CD4-positive, alpha-beta T cell treated with Interleukin-2 at 100 ng/mL for 4 hours (primary cell): ENCODE measurements at regions not wholly inside any gene's neighbourhood (a gene's known extent, or its start where the extent isn't known, plus 50 kb on each side); places are given as distances from the start of the nearest gene placed in this dataset.
A peak's percentile ranks its signal among the peaks of the same experiment; 100 is the strongest.
"Not testable (repeated sequence)": the region's sequence is repeated elsewhere in the genome, so short reads cannot be mapped to it uniquely, and the experiment has no call there.

ENCODE experiments used
- DNase-seq: peaks from one replicate; pipeline ENCODE4 v3.0.0-alpha.2; 2020; ENCODE audit warnings: low spot score

DNA sequence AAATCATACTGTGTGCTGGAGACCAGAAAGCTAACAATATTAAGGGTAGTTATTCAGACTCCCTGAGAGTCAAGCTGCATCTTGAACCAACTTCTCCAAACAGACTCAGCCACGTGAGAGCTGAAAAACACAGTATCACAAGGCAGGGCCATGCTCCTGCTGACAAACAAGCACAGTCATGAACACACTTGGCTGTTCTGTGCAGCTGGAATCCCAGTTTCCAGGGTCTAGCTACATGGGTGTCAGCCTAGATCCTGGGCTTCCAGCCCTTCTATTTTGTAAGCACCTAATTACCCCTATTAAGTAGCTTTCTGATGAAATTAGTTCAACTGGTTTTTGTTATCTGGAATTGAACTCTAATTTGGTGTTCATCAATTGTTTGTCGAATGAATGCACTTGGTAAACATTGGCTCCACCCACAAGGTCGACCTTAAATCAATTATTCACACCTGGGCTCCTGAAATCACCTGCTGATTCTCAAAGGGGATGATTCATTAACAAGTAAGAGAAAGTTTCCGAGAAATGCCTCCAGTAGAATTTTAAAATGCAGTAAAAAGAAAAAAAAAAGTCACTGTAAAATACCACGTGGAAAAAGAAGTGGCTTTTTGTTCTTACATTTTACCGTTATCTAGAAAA is 179.3 kb downstream of the ZC3H11B start:
- DNase-seq, result no peak

DNA sequence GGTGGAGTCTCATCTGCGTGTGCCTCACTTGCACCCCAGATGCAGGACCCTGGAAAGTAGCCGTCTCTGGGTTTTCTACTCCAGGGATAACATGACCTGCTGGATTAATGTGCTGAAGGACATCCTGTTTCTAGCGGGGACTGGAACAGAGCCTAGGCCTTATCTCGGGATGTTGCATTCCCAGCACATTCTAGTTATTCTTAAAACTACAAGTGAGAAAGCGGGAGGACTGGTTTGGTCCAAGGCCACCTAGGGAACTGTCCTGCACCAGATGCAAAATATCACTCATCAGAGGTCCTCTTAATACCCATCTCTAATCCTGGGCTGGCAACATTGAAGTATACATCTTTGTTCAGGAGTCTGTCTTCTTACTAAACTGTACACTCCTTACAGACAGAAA is 179.9 kb downstream of the ZC3H11B start:
- DNase-seq, result no peak

DNA sequence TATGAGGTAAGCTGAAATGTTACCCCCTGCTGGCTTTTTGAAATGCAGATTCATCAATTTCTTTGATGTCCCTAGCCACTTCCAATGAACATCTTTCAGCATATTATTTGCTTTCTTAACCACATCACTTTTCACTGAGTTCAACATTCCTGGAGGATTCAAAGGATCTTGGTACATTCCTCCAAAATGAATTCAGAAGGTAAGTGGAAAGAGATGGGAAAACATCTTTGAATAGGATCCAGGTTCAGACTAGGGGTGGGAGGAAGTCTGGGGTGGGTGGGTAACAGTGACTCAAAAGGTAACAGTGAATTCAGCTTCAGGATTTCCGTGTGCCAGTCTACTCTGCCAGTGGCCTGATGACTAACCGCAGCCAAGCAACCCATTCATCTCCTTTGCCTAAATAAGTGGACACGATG is 180.7 kb downstream of the ZC3H11B start:
- no peak for DNase-seq

DNA sequence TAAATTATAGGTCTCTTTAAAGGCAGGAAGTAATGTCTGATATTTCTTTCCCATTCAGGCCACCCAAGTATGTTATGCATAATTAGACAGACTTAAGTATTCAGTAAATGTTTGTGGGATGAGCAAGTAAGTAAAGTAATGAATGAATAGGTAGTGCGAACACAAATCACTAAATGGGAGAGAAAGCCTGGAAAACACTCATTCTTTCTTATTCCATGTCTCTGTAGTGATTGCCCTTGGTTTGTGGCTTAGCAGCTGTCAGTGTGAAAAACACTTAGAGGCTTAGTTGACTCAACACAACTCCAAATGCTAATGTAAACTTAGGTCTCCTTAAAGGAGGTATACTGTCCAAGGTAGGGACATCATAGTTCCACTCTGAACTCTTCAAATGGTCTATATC is 182.5 kb downstream of the ZC3H11B start:
- no peak for DNase-seq

DNA sequence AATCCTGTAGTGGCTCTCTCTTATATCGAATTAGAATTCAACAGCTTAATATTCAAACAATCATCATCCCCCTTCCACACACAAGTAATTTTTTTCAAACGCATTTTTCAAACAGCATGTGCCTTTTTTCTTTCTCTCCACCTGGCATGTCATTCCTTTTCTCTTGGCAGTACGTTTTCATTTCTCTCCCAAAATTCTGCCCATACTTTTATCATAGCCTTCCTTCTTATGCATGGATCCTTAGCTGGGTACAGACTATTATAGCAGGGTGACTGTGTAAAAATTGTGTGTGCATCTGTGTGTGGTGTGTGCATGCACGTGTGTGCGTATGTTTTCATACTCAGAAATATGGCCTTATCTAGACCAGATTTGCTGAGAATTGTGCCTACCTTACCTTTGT is 184.3 kb downstream of the ZC3H11B start:
- DNase-seq, result no peak

DNA sequence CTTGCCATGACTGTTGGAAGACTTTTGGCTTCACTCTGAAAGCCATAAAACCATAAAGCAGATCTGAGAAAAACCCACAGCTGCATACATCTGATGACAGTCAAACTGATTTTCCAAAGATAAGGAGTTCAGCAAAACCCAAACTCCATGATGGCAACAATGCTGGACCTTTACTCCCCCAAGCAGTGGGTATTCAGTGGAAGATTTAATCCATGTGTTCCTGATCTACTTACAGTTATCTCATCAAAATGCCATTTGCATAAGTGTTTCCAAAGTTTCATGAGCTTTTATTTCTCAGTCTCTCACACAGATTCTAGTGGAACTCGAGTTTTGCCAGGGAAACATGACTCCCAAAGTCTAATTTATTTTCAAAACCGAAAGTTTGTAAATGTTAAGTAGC is 184.9 kb downstream of the ZC3H11B start:
- no peak for DNase-seq

DNA sequence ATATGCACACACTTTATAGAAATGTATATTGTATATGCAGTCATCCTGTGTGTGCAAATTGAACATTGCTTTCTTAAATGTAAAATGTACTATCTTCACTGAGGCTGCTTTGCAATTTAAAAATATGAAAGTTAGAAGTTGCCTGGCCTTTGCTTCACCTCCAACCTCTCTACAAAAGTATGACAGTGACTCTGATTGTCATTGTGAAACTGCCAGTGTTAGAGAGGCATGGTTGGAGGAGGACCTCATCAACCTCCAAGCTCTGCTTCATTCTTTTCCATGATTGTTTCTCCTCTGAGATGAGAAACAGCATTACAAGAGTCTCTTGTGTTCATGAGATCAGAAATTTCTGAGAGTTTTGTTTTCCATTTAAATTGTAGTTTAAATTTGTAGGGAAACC is 185.5 kb downstream of the ZC3H11B start:
- DNase-seq, result no peak

DNA sequence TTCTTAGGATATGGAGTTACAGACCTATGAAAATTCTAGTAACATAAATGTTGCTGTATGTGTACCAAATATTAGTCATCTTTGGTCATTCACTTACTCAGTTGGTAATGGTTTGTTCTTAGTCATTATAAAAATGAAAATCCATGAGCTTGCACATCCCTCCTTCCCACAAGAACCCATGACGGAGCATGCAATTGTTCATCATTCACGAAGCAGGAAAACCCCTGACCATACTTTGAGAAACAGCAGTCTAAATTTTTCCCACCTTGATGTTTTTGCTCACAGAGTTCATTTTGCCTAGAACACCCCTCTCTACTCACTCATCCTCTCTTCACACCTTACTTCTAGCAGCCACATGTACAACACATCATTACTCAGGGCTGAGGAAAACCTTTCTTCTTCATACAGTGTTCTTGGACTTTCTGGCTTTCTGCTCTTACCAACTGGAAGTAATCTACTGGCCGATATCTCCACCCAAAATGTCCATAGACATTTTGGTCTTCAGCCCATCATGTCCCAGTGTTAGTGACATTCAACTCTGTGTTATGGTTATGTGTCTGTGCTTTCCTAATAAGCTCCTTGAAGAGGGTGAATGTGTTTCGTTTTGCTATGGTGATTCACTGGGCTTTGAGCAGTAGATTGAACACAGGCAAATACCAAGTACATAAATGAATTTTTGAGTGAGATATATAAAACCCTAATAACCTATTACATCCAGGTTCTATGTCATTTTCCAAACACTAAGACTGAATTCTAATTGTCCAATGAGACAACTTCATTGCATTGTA is 189.9 kb downstream of the ZC3H11B start:
- DNase-seq, result no peak

DNA sequence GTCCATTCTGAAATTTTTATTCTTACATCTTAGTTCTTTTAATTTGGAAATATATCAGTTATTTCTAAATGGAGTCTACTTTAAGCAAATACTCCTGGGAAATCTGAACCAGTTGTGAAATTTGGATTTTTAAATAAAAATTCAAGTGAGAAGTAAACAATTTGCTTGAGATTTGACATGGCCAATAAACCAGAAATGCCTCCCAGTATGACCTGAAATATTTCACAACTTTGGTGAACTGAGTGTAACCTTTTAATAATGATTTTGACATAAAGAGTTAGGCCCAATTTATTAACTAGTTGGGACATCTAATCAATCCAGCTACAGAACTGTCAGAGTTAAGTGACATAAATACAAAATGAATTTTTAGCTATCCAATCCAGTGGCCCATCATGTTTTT is 192.0 kb downstream of the ZC3H11B start:
- DNase-seq, result no peak

DNA sequence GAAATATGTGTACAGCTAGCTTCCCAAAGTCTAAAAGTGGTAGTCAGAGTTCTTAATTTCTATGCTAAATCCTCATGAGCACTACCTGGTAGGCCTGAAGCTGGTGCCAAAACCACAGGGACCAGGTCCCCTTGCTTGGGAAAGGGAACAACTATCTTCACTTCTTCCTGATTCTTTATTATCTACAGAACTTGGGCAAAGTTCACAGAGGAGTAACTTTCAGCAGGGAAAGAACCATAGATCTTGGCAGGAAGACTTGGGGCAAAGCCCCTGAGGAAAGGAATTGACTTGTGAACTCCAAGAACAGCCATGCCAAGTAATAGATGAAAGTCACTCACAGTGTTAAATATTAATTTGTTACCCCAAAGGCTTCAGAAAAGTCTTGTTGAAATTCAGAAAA is 193.0 kb downstream of the ZC3H11B start:
- no peak for DNase-seq

DNA sequence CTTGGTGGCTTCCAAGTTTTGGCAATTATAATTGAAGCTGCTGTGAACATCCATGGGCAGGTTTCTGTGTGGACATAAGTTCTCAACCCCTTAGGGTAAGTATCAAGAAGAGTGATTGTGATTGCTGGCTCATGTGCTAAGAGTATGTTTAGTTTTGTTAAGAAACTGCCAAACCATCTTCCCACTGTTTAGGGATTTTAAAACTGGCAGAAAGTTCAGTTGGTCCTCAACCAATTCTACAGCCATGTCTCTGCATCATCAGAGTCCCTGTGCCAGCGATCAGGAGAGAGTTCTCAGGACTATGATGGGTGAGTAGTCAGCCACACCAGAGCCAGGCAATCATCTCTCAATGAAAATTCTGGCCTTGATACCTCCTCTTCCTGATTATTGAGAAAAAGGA is 193.8 kb downstream of the ZC3H11B start:
- DNase-seq, result no peak

DNA sequence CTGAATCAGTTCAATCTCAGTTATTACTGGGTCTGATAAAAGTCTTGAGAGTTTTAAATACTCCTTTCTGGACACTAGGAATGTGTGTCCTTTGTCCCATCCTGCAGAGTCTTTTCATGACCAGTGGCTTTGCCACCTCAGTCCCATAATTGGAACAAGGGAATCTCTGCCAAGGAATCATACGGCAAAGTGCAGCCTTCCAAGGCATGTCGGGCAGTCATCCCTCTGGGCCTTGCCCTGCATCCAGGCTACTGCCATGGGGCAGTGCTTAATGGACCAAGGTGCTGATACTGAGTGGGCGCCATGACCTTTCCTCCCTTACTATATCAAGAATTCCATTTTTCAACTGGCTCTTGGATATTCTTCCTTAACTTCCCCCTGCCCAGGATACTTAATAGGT is 195.3 kb downstream of the ZC3H11B start:
- no peak for DNase-seq

DNA sequence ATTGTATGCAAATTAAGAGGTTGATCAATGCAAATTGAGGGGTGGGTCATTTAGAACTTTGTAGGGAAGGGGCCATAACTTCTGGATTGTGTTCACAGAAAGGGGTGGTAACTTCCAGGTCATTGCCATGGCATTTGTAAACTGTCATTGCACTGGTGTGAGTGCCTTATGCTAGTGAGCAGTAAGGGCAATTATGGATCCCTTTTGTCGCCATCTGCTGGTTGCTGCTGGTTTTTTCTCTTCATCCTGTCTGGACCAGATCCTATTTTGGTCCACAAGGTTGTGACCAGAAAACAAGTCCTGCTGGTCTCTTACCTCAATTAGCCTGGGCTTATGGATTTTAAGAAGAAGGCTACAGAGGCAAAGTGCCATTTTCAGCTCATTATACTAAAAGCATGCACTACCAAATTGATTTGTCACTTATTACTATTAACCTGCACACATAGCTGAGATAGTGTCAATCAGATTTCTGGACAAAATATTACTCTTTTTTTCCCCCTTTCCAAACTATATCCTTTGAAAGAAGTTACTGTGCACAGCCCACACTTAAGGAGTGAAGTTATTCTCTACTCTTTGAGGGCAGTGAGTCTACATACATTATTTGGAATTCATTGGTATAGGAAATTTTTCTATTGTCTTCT is 196.2 kb downstream of the ZC3H11B start:
- DNase-seq, result peak; percentile 51

DNA sequence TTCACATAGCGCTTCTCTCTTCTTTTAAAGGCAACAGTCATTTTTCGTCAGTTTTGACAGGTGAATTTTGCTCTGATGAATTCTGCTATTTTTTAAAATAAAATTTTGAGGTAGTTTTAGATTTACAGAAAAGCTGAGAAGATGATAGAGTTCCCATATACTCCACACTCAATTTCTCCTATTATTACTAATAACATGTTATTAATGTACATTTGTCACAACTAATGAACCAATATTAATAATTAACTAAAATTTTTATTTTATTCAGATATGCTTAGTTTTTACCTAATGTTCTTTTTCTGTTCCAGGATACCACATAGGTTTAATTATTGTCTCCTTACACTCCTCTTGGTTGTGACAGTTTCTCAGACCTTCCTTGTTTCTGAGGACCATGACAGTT is 197.0 kb downstream of the ZC3H11B start:
- no peak for DNase-seq

DNA sequence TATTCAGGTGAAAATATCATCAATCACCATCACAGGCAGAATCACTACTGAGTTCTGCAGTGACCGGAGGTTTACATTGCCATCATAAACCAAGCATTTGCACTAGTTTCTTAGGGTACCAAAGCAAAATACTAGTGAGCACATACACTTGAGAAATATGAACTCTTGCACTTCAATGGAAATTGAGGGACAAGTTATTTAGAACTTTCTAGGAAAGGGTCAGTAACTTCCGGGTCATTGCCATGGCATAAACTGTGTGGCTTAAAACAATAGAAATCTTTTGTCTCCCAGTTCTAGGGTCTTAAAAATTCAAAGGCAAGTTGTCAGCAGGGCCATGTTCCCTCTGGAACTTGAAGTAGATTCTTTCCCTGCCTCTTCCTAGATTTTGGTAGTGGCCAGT is 197.5 kb downstream of the ZC3H11B start:
- no peak for DNase-seq

DNA sequence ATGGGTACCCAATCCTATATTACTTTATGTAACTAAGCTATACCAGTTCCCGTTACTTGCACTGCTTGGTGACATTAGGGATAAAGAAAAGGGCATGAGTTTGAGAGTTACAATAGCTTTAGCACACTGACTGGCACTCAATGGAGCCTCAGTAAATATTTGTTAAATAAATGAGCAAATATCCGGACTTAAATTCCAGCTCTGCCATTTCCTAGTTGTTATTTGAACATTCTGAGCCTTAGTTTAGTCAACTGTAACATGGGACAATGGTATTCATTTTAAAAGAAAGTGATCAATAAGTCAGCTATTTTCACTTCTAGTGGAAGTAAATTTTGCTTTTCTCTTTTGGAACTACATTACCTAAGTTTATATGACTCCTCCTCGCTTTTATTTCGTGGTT is 198.7 kb downstream of the ZC3H11B start:
- DNase-seq, result no peak

DNA sequence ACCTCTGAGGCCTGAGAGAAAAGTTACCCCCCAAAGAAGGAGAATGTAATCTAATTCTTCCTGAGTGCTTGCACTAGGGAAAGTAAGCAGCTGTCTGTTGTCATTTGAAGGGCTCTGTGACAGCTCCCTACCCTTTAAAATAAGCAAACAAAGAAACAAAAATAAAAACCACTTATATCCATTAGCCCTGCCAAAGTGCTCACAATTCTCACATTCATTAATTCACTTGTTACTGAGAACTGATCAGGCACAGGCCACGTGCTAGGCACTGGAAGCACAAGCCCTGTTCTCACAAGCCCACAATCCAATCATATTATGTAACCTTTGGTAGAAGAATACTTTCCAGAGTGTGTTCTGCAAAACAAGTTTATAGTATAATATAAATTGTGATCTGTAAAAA is 199.4 kb downstream of the ZC3H11B start:
- DNase-seq, result no peak

DNA sequence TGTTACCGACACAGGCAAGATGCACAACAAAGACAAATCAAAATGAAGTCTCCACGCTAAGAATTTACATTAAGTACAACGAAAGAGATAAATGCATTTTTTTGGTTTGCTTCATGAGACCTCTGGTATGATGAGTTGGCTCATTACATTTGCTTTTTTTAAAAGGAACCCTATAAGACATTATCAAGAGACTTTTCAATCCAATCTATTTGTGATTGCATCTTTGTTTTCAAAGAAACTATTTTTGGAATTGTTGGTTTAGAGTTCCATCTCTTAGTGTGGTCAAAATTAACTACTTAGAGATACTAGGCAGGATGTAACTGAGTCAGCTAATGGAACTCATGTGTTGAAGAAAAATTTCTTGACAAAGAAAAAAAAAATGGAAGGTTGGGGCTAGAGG is 200.1 kb downstream of the ZC3H11B start:
- no peak for DNase-seq

DNA sequence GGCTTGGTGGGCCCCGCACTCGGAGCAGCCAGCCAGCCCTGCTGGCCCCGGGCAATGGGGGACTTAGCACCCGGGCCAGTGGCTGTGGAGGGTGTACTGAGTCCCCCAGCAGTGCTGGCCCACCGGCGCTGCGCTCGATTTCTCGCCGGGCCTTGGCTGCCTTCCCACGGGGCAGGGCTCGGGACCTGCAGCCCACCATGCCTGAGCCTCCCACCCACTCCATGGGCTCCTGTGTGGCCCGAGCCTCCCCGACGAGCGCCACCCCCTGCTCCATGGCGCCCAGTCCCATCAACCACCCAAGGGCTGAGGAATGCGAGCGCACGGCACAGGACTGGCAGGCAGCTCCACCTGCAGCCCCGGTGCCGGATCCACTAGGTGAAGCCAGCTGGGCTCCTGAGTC is 202.2 kb downstream of the ZC3H11B start:
- DNase-seq, result not testable (repeated sequence)

DNA sequence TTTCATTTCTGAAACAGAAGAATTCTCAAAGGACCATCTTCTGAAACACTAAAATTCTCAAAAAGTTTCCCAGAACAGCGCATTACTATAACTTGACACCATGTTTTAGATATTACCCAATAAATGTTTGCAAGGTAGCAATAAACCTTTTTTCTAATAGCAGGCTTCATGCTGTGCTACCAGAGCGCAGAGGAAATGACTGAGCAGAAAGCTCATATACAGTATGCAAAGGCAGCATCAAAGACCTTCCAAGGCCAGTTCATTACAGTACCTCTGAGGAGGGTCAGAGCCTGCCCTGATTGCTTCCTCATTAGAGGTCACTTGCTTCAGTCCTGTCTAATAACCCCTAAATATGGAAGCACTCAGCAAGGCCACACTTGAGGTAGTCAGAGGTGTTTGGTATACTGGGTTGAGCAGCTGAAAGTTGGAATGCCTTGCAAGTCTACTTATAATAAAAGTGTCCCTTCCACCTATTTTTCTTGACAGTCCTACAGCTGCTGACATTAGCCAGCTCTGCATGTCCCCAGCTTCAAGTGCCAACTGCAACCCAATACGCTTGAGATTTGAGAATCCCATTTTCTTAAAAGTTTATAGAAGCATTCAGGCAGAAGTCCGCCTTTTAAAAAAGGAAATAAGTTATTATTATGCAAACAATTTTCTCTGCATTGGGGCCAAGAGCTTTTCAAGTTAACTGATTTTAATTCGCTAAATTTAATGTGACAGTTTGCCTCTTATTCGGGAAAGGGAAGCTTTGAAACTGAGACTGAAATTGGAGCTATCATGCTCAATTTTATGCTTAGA is 207.2 kb downstream of the ZC3H11B start:
- no peak for DNase-seq

DNA sequence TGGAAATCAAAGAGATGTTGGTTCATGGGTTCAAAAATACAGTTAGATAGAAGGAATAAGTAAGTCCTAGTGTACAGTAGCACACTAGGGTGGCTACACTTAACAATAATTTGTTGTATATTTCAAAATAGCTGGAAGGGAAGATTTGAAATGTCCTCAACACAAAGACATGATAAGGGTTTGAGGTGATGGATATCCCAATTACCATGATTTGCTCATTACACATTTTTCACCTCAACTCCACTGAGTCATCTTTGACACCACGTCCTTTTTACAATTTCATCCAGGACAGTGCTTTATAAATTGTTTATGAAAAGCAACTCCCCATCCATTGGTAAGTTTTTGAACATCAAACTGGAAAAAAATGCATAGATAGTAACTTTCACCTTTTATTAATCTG is 208.3 kb downstream of the ZC3H11B start:
- DNase-seq, result no peak

DNA sequence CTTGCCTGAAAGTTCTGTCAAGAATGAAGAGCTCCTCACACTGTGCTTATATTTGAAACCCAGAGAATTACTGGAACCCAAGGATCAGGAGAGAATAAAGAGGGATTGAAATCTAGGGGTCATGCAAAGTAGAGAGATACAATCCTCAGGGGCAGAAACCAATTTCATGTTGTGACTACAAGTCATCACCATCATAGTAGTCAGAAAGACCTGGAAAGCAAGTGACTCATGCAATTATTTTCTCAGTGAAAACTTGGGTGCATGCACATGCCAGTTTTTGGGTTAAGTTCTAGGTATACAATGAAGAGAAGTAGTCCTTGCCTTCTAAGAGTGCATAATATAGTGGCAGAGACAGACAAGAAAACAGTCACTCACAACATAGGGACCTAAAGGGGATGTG is 210.0 kb downstream of the ZC3H11B start:
- no peak for DNase-seq
